Naive B cell (primary cell): ENCODE measurements at regions not wholly inside any gene's neighbourhood (a gene's known extent, or its start where the extent isn't known, plus 50 kb on each side); places are given as distances from the start of the nearest gene placed in this dataset.
A peak's percentile ranks its signal among the peaks of the same experiment; 100 is the strongest.

Experiments
- ATAC-seq, 2 donors: fragments of 150-1000 bp; cut with Tn5 transposase; 2 replicates each; pipeline ENCODE4 v1.10.0; 2021; ENCODE audit warnings: low read depth in 2 of 2, mild to moderate bottlenecking in 2 of 2, moderate library complexity in 2 of 2
- DNase-seq: peaks from one replicate; pipeline ENCODE4 v3.0.0; 2022
- H3K27ac Mint-ChIP-seq, 6 donors: one replicate each; pipeline ENCODE4 v1.8.0; 2020 to 2022; ENCODE audit warnings: mild to moderate bottlenecking in 6 of 6, mixed read lengths in 6 of 6, moderate library complexity in 5 of 6, inconsistent platforms in 2 of 6
- H3K27me3 Mint-ChIP-seq, 3 donors: one replicate each; pipeline ENCODE4 v1.8.0; 2021 to 2022; ENCODE audit warnings: mixed read lengths in 3 of 3, mild to moderate bottlenecking in 1 of 3
- H3K36me3 Mint-ChIP-seq, 2 donors: one replicate each; pipeline ENCODE4 v1.8.0; 2020 to 2022; ENCODE audit warnings: mixed read lengths in 2 of 2, inconsistent platforms in 1 of 2, mild to moderate bottlenecking in 1 of 2
- H3K4me1 Mint-ChIP-seq, 3 donors: one replicate each; pipeline ENCODE4 v1.8.0; 2020 to 2022; ENCODE audit warnings: mixed read lengths in 3 of 3, inconsistent platforms in 1 of 3, mild to moderate bottlenecking in 1 of 3, moderate library complexity in 1 of 3
- H3K4me3 Mint-ChIP-seq, 8 donors: one replicate each; pipeline ENCODE4 v1.8.0; 2020 to 2022; ENCODE audit warnings: mild to moderate bottlenecking in 8 of 8, mixed read lengths in 8 of 8, moderate library complexity in 8 of 8, inconsistent platforms in 2 of 8
- H3K9me3 Mint-ChIP-seq, 7 donors: one replicate each; pipeline ENCODE4 v1.8.0; 2020 to 2022; ENCODE audit warnings: mixed read lengths in 7 of 7, mild to moderate bottlenecking in 5 of 7, inconsistent platforms in 2 of 7, moderate library complexity in 1 of 7

DNA sequence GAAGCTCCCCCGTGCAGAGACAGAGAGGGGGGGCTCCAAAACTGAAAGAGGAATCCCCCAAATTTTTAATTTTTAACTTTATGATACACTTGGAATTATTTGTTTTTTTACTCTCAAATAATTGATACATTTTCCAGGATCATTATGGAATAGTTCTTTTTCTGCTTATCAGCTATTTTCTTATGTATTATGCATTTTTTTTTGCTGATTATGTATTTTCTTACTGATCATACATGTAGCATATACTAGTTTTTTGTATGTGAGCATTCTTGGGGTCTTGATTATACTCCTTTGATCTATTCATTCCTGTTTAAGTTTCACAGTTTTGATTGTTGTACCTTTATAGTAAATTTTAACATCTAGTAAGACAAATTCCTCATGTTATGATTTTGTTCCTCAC, 55.5 kb upstream of the LDHB start:
- no peaks in the 10 kb centered on the region for H3K9me3 Mint-ChIP-seq
- no peaks in the 10 kb centered on the region for H3K36me3 Mint-ChIP-seq
- no peak overlapping the region for H3K4me3 Mint-ChIP-seq
- H3K27me3 Mint-ChIP-seq = peaks cover 9 to 34% (median 14%) of the 10 kb centered on the region in 3 donors
- no peaks in the 10 kb centered on the region for H3K4me1 Mint-ChIP-seq
- no peak for ATAC-seq
- DNase-seq = no peak
- no peak overlapping the region for H3K27ac Mint-ChIP-seq

DNA sequence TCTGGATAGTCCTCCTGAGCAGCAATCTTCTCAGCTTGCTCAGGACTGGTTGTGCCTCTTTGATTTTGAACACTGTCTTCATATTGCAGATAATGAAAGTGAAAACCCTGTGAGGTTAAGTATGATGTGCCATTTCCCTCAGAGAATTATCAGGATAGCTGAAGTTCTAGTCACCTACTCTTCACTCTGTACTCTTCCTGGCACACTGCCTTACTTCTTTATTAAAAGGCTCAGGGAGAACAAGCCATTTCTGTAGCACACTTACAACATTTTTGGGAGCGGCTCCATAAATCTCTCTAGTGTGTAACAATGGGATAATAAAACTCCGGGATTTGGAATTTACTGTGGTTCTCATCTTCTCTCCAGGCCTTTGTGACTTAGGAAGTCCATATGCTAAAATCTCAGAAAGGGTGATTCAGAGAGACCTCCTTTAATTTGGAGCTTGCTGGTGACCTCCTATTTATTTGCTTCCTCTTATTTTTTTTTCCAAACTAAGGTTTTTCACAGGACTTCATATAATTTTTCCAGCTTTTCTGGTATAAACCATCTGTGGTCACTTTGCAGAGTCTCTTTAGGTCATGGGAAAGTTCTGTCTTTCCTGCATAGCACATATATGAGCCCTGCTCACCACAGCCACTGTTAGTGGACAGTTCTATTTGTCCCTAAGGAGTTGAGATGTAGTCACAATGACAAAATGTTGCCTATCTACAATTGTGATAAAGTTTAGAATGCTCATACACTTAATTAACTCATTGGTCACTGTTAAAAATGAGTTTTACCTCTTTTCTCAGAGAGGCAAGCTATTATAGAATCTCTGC, 53.5 kb upstream of the LDHB start:
- no peak for DNase-seq
- no peaks in the 10 kb centered on the region for H3K9me3 Mint-ChIP-seq
- no peak for ATAC-seq
- no peaks in the 10 kb centered on the region for H3K36me3 Mint-ChIP-seq
- H3K4me3 Mint-ChIP-seq = no peak overlapping the region
- peaks cover 9 to 26% (median 11%) of the 10 kb centered on the region in 3 donors for H3K27me3 Mint-ChIP-seq
- H3K27ac Mint-ChIP-seq = peak overlapping the region in 1 of 6 donors; percentile 33
- no peaks in the 10 kb centered on the region for H3K4me1 Mint-ChIP-seq
